Gastroesophageal sphincter (tissue), 4 donors: ENCODE measurements at regions not wholly inside any gene's neighbourhood (a gene's known extent, or its start where the extent isn't known, plus 50 kb on each side); places are given as distances from the start of the nearest gene placed in this dataset.

ENCODE experiments used
- ATAC-seq: fragments of 150-250 bp; one replicate; pipeline ENCODE4 v1.9.1; 2016; ENCODE audit warnings: mild to moderate bottlenecking, moderate library complexity
- H3K27ac ChIP-seq, 4 donors: fragments of 200-600 bp; sonication (generic) in 3 of 4; 1 replicate in 3 of 4; 2 replicates in 1 of 4; pipeline ENCODE4 v1.5.1; 2016 to 2019
- H3K27me3 ChIP-seq: fragments of 200-600 bp; sonication (generic); one replicate; pipeline ENCODE4 v1.5.1; 2019
- H3K36me3 ChIP-seq, 2 donors: fragments of 200-600 bp; sonication (generic); one replicate each; pipeline ENCODE4 v1.5.1; 2019; ENCODE audit warnings: control low read depth in 1 of 2
- H3K4me1 ChIP-seq, 3 donors: fragments of 200-600 bp; sonication (generic); 1 replicate in 2 of 3; 2 replicates in 1 of 3; pipeline ENCODE4 v1.5.1; 2016 to 2019; ENCODE audit warnings: control low read depth in 2 of 3
- H3K4me3 ChIP-seq, 2 donors: fragments of 200-600 bp; sonication (generic); one replicate each; pipeline ENCODE4 v1.5.1; 2019; ENCODE audit warnings: mild to moderate bottlenecking in 1 of 2, moderate library complexity in 1 of 2
- H3K9me3 ChIP-seq, 3 donors: fragments of 200-600 bp; sonication (generic); one replicate each; pipeline ENCODE4 v1.5.1; 2017 to 2019; ENCODE audit warnings: control low read depth in 2 of 3
- EP300 ChIP-seq: sonication (generic); formaldehyde crosslinking; IDR thresholded peaks from one replicate; pipeline ENCODE4 v1.6.1; 2017; ENCODE audit warnings: antibody characterized with exemption, mild to moderate bottlenecking
- POLR2A ChIP-seq, 2 donors: fragments of 450-650 bp; IDR thresholded peaks; one replicate each; pipeline ENCODE4 v1.6.1; 2017; ENCODE audit warnings: antibody characterized with exemption in 2 of 2, mild to moderate bottlenecking in 2 of 2, moderate library complexity in 1 of 2
- POLR2AphosphoS5 ChIP-seq: sonication (generic); formaldehyde crosslinking; IDR thresholded peaks from one replicate; pipeline ENCODE4 v1.6.1; 2017; ENCODE audit warnings: antibody characterized with exemption
- WGBS, 2 donors: methylation state at CpG; one replicate each; pipeline ENCODE4 v1.1.5; 2018; ENCODE audit warnings: low coverage in 1 of 2; 5-methylcytosine and 5-hydroxymethylcytosine counted together
- TF ChIP-seq, protein P1 (sequence below), 4 experiments: fragments of 200-600 bp in 2 of 4; fragments of 450-650 bp in 2 of 4; sonication (generic) in 1 of 4; IDR thresholded peaks; one replicate each; pipeline ENCODE4 v1.5.1; 2017 to 2019; ENCODE audit warnings: antibody characterized with exemption in 4 of 4, mild to moderate bottlenecking in 2 of 4, moderate library complexity in 2 of 4

DNA sequence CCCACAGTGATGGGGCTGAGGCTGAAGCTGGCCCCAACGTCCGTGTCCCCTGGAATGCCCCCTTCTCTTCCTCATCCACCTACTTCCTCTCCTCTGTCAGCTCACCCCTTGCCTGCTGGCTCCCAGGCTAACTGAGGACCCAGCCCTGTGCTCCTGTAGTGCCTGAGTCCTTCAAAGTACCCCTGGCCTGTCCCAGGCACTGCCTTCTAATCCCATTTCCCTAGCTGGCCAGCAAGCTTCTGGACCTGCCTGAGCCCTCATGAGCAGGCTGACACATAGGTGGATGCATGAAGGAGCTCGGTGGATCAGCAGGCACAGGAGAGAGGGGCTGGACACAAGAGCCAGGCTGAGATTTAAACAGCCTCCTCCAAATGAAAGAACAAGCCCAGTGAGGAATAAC, 650.8 kb downstream of the NPHP4 start:
- no peak overlapping the region for H3K27ac ChIP-seq
- no peaks in the 10 kb centered on the region for H3K9me3 ChIP-seq
- no peak overlapping the region for H3K4me3 ChIP-seq
- H3K36me3 ChIP-seq, result no peaks in the 10 kb centered on the region
- TF ChIP-seq POLR2A (IDR thresholded peaks at IDR 0.05), result no peak
- TF ChIP-seq, protein P1, sequence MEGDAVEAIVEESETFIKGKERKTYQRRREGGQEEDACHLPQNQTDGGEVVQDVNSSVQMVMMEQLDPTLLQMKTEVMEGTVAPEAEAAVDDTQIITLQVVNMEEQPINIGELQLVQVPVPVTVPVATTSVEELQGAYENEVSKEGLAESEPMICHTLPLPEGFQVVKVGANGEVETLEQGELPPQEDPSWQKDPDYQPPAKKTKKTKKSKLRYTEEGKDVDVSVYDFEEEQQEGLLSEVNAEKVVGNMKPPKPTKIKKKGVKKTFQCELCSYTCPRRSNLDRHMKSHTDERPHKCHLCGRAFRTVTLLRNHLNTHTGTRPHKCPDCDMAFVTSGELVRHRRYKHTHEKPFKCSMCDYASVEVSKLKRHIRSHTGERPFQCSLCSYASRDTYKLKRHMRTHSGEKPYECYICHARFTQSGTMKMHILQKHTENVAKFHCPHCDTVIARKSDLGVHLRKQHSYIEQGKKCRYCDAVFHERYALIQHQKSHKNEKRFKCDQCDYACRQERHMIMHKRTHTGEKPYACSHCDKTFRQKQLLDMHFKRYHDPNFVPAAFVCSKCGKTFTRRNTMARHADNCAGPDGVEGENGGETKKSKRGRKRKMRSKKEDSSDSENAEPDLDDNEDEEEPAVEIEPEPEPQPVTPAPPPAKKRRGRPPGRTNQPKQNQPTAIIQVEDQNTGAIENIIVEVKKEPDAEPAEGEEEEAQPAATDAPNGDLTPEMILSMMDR (IDR thresholded peaks at IDR 0.05), result no peak
- TF ChIP-seq EP300, result no peak
- TF ChIP-seq POLR2AphosphoS5, result no peak
- ATAC-seq, result no peak
- H3K27me3 ChIP-seq, result peaks cover 34% of the 10 kb centered on the region
- no peaks in the 10 kb centered on the region for H3K4me1 ChIP-seq
- no CpG with 5 or more reads among the region's 3 CpGs for WGBS, 2 donors

DNA sequence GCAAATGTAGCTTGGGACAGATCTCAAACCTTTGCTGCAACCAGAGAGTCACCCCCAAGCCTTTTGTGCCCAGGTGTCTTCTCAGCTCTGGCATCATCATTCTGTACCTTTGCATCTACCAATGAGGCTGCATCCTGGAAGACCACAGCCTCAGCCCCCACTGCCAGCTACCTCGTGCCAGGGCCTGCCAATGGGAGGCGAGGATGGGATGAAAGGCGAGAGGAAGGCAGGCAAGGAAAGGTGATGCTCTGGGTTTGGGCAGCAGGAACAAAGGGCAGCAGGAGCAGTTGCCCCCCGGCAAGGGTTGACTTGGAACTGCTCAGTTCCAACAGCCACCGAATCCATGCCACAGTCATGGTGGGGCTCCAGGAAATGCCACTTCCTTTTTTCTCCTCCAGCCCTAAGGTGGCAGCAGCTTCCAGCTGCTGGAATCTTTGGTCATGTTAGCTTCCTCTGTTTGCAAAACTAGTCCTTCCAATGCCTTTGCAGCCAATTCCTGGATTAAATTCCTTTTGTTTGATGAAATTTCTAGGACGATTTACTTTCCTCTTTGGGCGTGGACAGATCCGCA, 651.6 kb downstream of the NPHP4 start:
- Histone ChIP-seq H3K36me3 (no peaks in the 10 kb centered on the region), H3K9me3 (no peaks in the 10 kb centered on the region), H3K4me1 (no peaks in the 10 kb centered on the region), H3K4me3 (no peak overlapping the region), H3K27me3 (peaks cover 32% of the 10 kb centered on the region), H3K27ac (no peak overlapping the region)
- ATAC-seq, result no peak
- 77 to 79% methylated on average over 5 to 6 of the region's 8 CpGs for WGBS, 2 donors
- TF ChIP-seq EP300 (no peak), POLR2AphosphoS5 (no peak), POLR2A (IDR thresholded peaks at IDR 0.05) (no peak)
- TF ChIP-seq, protein P1 (IDR thresholded peaks at IDR 0.05), result no peak

DNA sequence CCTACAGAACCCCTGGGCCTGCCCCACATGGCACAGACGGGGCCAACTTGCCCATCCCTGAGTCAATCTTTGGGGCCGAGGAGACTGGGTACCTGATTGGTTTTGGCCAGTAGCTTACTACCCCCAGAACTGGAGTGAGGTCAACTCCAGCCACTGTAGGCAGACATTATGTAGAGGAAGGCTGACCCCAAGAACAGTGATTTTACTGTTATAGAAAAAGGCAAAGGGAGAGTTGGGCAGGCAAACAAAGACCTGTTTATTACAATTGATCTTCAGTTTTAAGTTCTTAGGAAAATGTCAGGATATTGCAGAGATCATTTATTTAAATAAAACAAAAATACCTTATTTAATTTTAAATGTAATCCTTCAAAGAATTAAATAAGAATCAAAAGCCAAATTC, 653.8 kb downstream of the NPHP4 start:
- no peak overlapping the region for H3K4me3 ChIP-seq
- H3K4me1 ChIP-seq, result no peaks in the 10 kb centered on the region
- H3K9me3 ChIP-seq, result no peaks in the 10 kb centered on the region
- no peaks in the 10 kb centered on the region for H3K36me3 ChIP-seq
- no peak for TF ChIP-seq POLR2AphosphoS5
- TF ChIP-seq, protein P1 (IDR thresholded peaks at IDR 0.05), result no peak
- TF ChIP-seq EP300, result no peak
- no peak for TF ChIP-seq POLR2A (IDR thresholded peaks at IDR 0.05)
- peaks cover 26% of the 10 kb centered on the region for H3K27me3 ChIP-seq
- ATAC-seq, result no peak
- WGBS, 2 donors, result 59 to 90% methylated on average over 2 of the region's 2 CpGs
- no peak overlapping the region for H3K27ac ChIP-seq

DNA sequence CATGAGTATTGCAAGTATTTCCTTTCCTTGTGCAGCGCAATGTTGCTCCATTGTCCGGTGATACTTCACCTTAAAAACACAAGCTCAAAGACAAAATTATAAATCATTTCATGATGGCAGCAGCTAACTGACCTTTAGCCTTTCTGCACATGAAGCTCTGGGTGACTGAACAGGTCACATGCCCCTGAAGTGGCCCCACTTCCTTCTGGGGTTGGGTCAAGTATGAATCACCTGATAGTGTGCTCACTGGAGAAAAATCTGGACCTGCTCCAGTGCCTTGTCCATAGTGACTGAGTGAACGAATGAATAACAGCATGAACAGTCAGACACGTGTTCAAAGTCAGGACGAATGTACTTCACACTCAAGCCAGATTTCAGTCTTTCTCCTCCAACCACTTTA, 658.9 kb downstream of the NPHP4 start:
- no peaks in the 10 kb centered on the region for H3K9me3 ChIP-seq
- WGBS, 2 donors, result 63 to 71% methylated on average over 4 to 5 of the region's 5 CpGs
- no peaks in the 10 kb centered on the region for H3K4me1 ChIP-seq
- peaks cover 32% of the 10 kb centered on the region for H3K27me3 ChIP-seq
- no peak for TF ChIP-seq POLR2AphosphoS5
- TF ChIP-seq, protein P1 (IDR thresholded peaks at IDR 0.05), result no peak
- no peak for TF ChIP-seq EP300
- TF ChIP-seq POLR2A (IDR thresholded peaks at IDR 0.05), result no peak
- no peak for ATAC-seq
- H3K36me3 ChIP-seq, result no peaks in the 10 kb centered on the region
- H3K4me3 ChIP-seq, result no peak overlapping the region
- H3K27ac ChIP-seq, result no peak overlapping the region

DNA sequence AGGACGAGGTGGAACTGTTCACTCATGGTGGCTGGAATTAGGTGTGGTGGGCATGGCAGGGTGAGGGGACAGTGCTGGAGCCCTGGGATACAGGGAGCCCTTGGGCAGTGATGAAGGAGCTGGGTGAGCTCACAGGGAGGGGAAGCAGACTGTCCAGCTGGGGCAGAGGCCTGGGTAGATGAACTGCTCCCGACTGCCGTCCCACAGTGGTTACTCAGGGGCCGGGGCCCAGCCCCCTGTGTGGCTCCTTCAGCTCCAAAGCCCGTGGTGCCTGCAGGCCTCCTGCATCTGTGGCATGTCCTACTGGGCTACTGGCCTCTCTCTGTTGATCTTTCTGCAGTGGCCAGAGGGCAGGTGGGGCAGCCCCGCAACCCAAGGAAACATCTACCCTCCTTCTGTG, 661.1 kb downstream of the NPHP4 start:
- 65% methylated on average over 4 of the region's 6 CpGs; no CpG with 5 or more reads in 1 of the 2 donors for WGBS, 2 donors
- H3K27ac ChIP-seq, result no peak overlapping the region
- no peak for TF ChIP-seq EP300
- TF ChIP-seq POLR2AphosphoS5, result no peak
- no peak for TF ChIP-seq POLR2A (IDR thresholded peaks at IDR 0.05)
- TF ChIP-seq, protein P1 (IDR thresholded peaks at IDR 0.05), result no peak
- peaks cover 40% of the 10 kb centered on the region for H3K27me3 ChIP-seq
- H3K9me3 ChIP-seq, result peaks cover 0 to 19% (median 0%) of the 10 kb centered on the region in 3 donors
- no peak for ATAC-seq
- no peak overlapping the region for H3K4me3 ChIP-seq
- no peaks in the 10 kb centered on the region for H3K36me3 ChIP-seq
- H3K4me1 ChIP-seq, result no peaks in the 10 kb centered on the region
